ENCODE measurements at regions not wholly inside any gene's neighbourhood (a gene's known extent, or its start where the extent isn't known, plus 50 kb on each side); places are given as distances from the start of the nearest gene placed in this dataset.

DNA sequence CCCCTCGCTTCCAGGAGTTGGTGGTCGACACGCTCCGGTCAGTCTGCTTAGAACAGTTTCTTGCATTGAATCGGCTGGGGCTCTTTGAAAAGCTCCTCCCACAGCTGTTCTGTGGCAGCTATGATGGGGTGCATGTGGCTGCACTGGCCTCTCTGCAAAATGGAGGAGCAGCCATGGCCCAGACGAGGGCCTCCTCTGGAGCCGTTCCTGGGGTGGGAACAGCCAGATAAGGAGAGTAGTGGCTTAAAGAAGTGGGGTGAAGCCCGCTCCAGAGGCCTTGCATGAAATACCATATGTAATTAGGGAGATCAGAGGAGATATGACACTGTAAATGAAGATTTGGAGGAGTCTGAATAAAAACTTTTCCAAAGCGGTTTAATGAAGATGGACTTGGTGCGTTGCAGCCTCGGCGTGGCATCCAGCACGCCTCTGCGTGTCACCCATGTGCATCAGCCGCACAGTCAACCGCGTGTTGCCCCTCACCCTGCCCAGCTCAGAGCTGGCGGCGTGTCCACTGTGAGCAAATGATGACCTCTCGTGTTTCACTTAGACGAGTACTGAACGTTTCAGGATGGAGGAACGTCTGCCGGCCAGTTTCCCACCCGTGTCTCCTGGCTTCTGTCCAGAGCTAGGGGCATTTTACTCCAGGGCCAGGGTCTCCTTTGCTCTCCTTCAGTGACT lies 199.2 kb downstream of the TEX29 start:
- no peak for DNase-seq

DNA sequence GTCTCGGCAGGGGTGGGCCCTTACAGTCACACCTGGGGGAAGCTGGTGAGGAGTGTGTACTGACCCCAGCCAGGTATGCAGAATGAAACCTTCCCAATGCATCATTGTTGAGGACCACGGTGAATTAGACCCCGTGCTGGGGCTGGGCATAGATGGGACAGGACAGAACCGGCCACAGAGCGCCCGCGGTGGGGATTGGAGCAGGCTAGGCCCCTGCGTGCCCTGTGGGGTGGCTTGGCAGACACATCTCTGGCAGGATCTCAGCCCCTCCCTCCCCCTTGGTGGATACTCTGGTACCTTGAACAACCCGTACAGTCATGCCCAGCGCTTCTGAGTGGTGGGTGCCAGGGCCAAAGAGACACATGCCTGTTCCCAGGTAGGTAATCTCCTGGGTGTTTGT lies 200.6 kb downstream of the TEX29 start:
- DNase-seq = no peak

DNA sequence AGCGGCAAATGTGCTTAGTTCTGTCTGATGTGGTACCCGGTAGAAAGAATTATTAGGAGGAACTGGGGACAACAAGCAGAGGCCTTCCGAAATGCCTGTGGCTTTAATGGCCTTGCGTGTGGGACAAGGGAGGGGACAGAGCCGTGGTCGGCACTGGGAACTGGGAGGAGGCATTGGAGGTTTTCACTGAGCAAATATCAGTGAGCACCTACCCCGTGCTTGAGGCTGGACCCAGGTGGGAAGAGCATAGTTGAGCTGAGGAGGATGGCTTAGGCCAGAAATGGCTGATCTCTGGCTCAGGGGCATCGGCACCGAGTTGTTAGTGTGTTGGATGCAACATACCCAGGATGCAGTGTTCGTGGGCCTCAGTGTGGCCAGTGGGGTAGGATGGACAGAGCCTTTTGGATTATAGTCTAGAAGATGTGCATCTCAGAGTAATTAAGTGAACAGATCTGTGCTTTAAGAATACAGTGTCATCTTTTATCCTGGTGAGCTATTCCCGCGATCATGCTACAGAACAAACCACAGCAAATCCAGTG lies 201.3 kb downstream of the TEX29 start:
- no peak for DNase-seq

DNA sequence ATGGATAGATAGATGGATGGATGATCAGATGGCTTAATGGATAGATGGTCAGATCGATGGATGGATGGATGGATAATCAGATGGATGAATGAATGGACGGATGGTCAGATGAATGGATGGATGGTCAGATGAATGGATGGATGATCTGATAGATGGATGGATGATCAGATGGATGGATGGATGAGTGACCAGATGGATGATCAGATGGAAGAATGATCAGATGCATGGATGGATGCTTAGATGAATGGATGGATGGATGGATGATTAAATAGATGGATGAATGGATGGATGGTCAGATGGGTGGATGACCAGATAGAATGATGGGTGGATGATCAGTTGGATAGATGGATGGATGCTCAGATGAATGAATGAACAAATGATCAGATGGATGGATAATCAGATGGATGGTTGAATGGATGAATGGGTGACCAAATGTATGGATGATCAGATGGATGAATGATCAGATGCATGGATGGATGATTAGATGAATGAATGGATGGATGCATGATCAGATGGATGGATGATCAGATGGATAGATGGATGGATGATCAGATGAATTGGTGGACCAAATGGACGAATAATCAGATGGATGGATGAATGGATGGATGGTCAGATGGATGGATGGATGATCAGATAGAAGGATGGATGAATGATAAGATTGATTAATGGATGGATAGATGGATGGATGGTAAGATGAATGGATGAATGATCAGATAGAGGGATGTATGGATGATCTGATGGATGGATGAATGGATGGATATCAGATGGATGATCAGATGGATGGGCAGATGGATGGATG lies 205.1 kb downstream of the TEX29 start:
- no peak for DNase-seq

DNA sequence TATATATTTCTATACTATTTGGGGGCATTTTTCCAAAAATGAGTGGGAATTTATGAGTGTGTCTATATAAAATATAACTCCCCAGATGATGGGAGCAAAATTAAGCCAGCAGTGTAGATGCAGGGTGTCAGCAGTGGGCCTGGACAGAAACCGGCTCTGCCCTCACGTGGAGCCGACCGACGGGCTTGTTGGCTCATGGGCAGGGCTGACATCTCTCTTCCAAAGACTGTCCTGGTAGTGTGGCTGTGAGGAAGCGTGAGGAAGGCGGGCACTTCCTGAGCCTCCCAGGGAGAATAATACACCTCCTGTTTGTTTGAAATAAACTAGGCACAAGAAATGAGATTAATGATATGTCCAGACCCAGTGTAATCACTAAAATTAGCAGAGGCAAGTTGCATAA lies 206.5 kb downstream of the TEX29 start:
- no peak for DNase-seq

DNA sequence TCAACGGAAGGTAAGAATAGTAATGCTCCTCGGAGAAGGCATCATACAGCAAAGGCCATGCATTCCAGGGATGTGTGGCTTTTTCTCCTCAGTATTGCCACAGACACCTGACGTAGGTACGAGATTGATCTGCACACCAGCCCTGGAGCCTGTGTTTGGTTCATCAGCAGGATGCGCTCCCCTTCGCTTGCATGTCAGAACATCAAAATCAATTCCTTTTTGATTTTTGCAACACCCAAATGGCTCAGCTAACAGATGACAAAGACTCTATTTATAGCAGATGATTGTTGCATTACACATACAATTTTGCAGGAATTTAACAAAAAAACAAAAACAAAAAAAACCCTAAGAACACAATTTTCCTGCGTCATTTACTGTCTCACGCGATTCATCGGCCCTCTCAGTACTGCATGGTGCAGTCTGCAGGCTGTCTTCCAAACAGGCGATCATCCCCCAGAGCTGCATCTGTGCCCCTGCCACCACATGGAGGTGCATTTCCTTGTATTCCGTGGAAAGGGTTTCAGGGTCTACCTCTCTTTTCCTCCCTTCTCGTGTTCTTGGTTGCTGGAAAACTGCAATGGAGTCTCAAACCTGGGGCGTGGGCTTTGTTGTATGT lies 207.3 kb downstream of the TEX29 start:
- no peak for DNase-seq

DNA sequence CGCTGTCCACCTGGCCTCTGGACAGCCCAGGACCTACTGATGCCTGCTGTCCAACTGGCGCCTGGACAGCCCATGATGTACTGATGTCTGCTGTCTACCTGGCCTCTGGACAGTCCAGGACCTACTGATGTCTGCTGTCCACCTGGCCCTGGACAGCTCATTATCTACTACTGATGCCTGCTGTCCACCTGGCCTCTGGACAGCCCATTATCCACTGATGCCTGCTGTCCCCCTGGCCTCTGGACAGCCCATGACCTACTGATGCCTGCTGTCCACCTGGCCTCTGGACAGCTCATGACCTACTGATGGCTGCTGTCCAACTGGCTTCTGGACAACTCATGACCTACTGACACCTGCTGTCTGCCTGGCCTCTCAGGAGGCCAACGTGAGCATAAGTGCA lies 208.1 kb downstream of the TEX29 start:
- DNase-seq = no peak

DNA sequence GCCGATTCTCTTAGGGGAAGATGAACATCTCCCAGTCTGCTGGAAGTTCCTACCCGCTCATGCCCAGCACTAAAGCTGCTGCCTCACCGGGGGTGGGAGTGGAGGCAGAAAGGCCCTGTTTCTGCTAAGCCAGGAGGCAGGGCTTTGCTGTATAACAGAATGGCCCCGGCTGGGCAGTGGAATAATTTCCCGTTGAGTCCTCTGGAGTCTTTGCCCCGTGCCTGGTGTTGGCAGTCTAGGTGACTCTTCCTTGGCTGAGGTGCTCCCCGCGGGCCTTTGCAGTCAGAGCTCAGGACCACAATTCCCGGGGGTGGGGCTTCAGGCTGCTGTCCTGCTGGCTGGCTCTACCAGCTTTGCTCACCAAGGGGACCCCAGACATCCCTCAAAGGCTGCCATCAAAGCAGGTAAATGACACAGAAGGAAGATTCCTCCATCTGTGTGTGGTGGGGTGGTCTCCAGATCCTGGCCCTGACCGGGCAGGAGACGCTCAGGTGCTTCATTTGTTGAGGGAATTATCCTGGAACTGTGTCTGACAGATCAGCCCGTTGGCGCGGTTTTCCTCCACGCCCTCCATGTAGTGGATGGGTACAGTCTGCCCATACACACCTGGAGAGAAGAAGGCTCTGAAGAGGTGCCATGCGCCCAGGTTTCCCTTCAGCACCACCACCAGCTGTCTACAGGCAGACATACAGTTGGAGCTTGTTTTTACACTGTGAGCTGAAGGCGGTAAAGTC lies 209.9 kb downstream of the TEX29 start:
- no peak for DNase-seq

DNA sequence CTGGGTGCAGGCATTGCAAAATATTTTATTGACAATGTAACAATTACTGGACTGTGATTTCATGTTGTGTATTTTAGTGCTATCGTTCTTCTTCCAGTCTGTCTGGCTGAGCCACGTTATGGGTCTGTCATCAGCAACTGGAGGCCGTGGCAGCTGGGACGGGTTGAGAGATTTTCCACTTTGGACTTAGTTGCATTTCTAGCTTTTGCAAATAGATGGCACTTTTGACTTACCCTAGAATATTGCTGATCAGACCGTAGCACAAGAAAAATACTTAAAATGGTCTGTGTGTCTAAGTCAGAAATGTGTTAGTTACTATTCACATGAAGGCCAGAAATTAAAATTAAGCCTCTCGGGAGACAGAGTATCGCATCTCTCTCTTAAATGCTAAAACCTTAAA lies 211.1 kb downstream of the TEX29 start:
- no peak for DNase-seq

DNA sequence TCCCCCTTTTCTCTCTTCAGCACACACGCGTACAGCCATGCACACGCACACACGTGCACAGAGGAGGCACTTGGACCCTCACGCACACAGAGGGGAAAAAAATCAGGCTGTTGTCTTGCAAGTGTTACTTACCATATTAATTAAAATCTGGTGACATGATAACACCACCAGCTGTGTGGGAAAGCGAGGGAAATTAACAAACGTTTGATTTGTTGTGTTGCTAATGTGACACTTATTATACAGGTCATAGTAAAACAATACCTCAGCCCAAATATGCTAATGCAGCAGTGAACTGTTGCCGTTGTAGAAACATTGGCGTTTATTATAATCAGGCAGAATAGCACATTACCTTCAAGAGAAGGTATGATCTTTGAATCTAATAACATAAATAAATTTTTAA lies 211.7 kb downstream of the TEX29 start:
- no peak for DNase-seq

DNA sequence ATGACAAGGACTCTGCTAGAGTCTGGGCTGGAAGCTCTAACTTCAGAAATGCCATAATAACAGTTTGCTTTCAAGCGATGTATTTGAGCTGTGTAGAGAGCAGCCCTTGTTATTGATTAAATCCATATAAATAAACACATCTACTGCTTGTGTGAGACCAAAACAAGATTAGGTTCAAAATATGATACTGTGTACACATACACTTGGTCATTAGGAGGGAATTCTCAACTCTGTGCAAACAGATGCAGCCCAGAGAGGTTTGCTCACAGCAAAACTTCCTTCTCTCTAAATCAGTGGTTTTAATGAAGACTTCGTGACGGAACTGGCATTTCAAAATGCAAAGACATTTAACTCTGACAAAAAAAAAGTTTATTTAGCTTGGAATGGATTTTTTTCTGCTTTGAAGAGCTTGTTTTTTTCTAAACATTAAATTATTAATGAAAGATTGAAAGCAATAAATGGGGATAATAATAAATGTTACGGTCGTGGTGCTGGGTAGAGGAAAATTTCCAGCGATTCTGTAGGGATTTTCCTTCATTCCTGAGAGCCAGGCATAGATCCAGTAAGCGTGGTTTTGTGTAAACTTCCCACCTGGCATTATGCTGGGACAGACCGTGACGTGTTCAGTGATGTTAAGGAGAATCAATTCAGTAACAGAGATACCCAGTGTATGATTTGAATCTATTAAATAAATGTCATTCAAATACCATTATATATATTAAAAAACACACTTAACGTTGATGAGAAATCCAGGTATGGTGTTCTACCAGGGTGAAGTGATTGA lies 213.7 kb downstream of the TEX29 start:
- no peak for DNase-seq

DNA sequence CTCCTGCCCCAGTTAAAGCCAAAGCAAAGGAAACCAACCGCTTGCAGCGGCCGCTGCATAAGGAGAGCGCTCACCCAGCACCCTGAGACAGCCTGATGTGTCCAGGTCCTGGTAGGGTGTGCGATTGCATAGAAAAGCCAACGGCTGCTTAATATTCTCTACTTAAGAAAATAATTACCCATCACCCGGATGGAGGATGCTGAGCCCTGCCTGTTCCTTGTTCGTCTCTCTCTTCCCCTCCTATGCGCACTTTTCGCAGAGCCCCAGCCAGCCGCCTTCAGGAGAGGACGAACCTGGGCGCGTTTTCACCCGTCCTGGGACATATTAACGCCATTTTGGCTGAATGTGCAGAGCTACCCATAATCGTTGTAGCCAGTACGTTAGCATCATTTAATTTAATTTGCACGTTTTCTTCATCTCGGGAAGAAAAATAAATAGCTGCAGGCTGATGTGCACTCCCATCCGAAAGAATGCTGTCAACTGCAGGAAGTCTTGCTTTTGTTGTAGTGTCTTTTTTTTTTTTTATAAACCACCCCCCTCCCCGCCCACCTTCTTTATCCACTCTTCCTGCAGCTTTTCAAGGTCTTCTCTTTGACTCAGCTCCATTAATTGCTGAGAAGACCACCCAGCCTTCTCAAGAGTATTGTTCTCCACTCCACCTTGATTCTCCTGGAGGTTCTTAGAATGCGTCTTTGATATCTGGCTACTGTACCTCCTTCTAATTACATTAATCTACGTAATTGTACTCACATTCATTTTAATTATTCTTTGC lies 214.5 kb downstream of the TEX29 start:
- DNase-seq = no peak

DNA sequence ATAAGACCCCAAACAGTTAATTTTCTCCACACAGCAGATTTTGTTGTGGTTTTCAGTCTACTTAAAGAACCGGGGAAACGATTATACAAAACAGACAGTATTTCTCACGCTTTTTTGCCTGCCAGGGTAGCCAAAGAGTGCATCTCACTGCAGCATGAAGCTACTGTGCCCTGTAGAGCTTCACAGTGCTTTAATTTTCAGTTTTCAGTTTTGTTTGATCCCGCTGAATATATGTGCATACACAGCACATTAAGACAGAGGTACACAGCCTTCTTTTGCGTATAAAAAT lies 215.0 kb downstream of the TEX29 start:
- DNase-seq = no peak

DNA sequence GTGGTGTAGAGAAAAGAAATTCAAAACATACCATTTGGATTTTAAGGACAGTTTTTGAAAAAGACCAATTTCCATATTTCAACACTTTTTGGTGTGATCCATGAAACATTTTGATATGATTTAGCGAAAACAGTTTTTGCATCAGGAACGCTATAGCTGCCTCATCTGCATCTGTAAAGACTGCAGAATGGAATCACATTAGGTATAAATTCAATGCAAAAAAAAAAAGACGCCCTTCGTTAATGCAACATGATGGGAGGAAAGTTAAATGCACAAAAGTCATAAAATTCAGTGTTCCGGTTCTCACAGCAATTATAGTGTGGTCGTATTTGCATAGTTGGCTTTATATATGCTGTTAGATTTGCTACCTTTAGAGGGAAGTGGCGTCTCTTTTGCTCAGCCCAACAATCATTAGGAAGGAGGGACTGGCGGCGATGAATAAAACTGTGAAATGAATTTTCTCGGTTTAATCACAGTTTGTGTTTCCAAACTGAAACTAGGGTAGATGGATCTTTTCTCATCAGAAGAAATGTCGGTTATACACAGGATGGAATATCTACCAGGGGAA lies 215.7 kb downstream of the TEX29 start:
- DNase-seq = no peak

DNA sequence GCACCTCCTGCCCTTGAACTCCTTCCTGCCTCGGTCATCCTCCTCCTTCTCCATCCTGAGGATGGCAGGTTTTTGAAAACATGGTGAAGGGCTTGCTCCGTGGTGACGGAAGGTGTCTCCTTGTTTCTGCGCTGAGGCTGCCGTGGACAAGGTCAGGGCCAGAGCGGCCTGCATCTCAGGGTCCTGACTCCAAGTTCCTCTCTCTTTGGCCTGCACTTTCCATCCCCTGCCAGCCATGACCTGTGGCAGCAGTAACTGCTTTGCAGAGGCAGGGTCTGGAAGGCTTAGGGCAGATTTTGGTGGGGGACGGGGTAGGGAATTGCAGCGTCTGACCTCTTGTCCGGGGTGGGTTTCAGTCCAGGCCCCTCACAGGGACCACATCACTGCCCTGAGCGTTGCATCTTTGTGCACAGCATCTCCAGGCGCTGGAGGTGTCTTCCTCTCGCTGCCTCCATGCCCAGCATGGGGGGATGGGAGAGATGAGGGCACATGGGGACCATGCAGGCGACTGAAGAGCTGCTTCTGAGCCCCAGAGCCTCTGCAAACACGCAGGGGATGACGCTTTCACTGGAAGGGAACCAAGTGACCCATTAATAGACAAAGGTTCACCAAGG lies 216.8 kb downstream of the TEX29 start:
- no peak for DNase-seq

DNA sequence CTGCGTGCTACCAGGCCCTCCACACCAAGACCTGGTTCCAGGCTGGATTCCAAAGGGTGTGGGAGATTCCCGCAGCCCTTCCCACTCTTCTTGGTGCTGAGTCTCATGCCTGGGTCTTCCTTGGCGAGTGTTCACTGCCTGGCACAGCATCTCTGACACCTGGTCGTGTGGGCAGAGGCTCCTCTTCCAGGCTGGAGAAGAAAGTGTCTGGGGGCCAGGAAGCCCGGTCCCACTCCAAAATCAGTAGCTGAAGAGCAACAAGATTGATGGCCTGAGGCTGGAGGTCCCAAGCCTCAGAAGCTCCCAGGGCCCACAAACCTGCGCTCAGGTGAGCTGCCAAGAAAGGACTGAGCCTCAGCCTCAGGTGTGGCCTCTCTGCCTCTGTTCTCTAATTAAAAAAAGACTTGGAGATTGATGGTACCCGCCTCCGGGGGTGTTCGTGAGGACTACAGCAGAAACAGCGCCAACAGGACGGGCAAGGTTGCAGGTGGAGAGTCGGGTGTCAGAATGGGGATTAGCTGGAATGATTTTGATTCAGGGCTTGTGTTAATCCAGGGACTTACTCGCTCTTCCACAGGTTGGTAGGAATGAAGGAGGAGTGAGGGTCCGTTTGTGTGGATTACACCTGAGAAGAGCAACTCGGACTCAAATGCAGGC lies 217.5 kb downstream of the TEX29 start:
- DNase-seq = no peak

DNA sequence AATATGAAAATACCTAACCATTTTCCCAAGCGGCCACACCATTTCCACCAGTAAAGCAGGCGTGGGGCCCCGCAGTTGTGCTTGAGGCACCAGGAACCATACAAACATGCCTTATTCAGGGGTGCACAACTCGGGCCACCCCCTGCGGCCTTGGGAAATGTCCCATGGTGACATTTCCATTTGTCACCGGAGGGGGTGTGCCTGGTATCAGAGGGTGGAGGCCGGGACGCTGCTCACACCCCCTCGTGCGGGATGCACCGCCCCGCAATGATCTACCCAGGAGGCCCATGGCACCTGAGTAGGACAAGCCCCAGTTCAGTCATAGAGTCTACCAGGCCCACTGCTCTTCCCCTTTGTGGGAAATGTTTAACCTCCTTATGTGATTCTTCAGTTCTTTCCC lies 218.8 kb downstream of the TEX29 start:
- DNase-seq = no peak

DNA sequence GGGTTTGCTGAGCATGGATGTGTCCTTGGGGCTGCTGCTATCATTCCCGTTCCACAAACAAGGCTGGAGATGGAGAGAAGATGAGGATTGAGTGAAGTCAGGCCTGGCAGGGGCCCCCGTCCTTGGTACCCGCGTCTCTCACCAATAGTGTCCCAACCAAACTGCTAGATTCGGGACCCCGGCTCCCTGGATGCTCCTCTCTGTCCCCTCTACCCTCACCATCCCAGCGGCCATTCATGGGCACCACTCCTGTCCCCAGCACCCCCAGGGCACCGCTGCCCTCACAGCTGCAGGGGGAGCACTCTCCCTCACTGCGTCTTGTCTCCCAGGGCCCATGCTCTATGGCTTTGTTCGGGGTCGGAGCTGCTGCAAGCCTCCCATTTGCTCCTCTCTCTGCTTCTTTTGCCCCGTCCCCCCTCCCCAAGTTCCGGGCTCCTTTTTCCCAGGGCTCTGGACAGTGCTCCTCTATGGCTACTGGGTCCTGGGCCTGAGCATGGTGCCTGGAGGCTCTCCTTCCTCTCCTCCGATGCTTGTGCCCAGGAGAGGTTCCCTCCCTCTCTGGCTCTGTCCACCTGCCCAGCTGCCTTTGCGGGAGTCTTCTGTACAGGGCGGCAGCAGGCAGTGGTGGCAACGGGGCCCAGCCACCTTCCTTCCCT lies 219.5 kb downstream of the TEX29 start:
- no peak for DNase-seq

DNA sequence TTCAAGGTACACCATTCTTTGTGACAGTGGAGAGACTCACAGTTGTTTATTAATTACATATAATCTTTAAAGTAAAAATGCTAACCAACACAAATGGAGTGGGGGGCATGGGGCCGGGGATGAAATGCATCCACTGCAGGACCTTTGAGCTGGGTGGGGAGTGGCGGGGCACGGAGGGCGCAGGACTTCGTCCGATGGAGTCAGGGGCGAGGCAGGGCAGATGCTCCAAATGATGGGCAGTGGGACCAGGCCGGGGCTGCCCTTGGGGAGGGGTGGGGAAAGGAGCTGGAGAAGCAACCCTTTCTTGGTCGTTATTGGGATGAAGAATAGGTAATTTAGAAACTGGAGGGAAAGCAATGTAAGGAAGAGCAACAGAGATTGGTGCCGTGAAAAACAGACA lies 220.0 kb downstream of the TEX29 start:
- DNase-seq = no peak

DNA sequence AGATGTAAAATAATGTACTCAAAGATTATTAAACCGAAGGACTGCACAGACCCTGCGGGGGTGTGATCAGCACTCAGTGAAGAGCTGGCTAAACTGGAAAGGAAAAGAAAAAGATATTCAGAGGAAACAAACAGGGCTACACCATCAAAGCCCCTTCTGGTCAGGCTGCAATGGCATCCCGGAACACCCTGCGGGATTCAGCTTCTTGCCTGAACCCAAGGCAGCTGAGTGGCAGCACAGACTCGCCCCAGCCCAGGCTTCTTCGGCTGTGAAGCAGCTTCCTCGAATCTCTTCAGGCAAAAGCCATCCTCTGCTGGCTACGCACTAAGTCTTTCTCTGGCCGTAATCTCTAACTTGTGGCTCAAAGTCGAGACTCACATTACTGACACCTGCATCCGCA lies 220.9 kb downstream of the TEX29 start:
- no peak for DNase-seq
